ENCODE measurements at regions not wholly inside any gene's neighbourhood (a gene's known extent, or its start where the extent isn't known, plus 50 kb on each side); places are given as distances from the start of the nearest gene placed in this dataset.
A peak's percentile ranks its signal among the peaks of the same experiment; 100 is the strongest.

GRCh38 chr4:20464381-20464780 lies 212.7 kb downstream of the SLIT2 start:
- intact Hi-C loops (cut with DNase I) = no loop called here
- H3K27me3 ChIP-seq = no peaks in the 10 kb centered on the region
- H3K27ac ChIP-seq = no peak overlapping the region
- DNase-seq (no peak), ATAC-seq (peak; percentile 67)
- no peak for TF ChIP-seq CTCF (IDR thresholded peaks at IDR 0.05)
- no peak overlapping the region for H3K4me3 ChIP-seq
- no peaks in the 10 kb centered on the region for H3K36me3 ChIP-seq
- H3K9me3 ChIP-seq = no peaks in the 10 kb centered on the region
- no peaks in the 10 kb centered on the region for H3K4me1 ChIP-seq

DNA sequence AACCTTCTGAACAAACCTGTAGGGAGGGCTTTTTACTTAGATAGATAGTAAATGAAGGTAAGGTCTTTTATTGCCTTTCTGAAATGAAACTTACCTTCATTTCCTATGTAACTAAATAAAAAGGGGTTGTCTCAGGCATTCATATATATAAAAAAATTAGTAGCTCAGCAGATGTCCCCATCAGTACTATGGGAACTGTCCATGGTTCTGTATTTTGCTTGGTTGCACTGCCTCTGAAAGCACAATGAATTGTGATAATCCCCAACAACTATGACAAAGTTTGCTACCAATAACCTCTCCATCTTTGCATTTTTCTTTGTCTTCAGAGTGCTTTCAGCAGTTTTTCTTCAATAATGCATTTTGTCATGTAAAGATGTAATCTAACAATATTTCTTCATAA lies 222.4 kb downstream of the SLIT2 start:
- no peak overlapping the region for H3K27ac ChIP-seq
- ATAC-seq (no peak), DNase-seq (peak in 2 of 4 donors; percentile 12 to 21)
- intact Hi-C loops (cut with DNase I) = no loop called here
- H3K9me3 ChIP-seq = no peaks in the 10 kb centered on the region
- no peaks in the 10 kb centered on the region for H3K27me3 ChIP-seq
- no peak for TF ChIP-seq CTCF (IDR thresholded peaks at IDR 0.05)
- H3K4me1 ChIP-seq = no peaks in the 10 kb centered on the region
- H3K36me3 ChIP-seq = no peaks in the 10 kb centered on the region
- H3K4me3 ChIP-seq = no peak overlapping the region

- Histone ChIP-seq H3K4me3 (no peak overlapping the region), H3K9me3 (no peaks in the 10 kb centered on the region), H3K4me1 (no peaks in the 10 kb centered on the region), H3K36me3 (no peaks in the 10 kb centered on the region), H3K27ac (no peak overlapping the region), H3K27me3 (no peaks in the 10 kb centered on the region)
- DNase-seq (no peak), ATAC-seq (no peak)
- TF ChIP-seq CTCF (IDR thresholded peaks at IDR 0.05) = no peak
- intact Hi-C loops (cut with DNase I) = no loop called here
Measured at GRCh38 chr4:20478412-20478811, 221.8 kb upstream of the PACRGL start.

- no peaks in the 10 kb centered on the region for H3K36me3 ChIP-seq
- no peak overlapping the region for H3K27ac ChIP-seq
- no peaks in the 10 kb centered on the region for H3K4me1 ChIP-seq
- no peaks in the 10 kb centered on the region for H3K27me3 ChIP-seq
- no peaks in the 10 kb centered on the region for H3K9me3 ChIP-seq
- intact Hi-C loops (cut with DNase I) = no loop called here
- TF ChIP-seq CTCF (IDR thresholded peaks at IDR 0.05) = no peak
- ATAC-seq (no peak), DNase-seq (no peak)
- H3K4me3 ChIP-seq = no peak overlapping the region
Measured at GRCh38 chr4:20480165-20480947, 219.9 kb upstream of the PACRGL start.

- DNase-seq (no peak), ATAC-seq (no peak)
- H3K27me3 ChIP-seq = no peaks in the 10 kb centered on the region
- H3K4me1 ChIP-seq = no peaks in the 10 kb centered on the region
- intact Hi-C loops (cut with DNase I) = no loop called here
- H3K36me3 ChIP-seq = no peaks in the 10 kb centered on the region
- no peak overlapping the region for H3K27ac ChIP-seq
- no peak overlapping the region for H3K4me3 ChIP-seq
- H3K9me3 ChIP-seq = no peaks in the 10 kb centered on the region
- no peak for TF ChIP-seq CTCF (IDR thresholded peaks at IDR 0.05)
Measured at GRCh38 chr4:20483416-20483815, 216.8 kb upstream of the PACRGL start.

Measured in left lung (tissue), 4 donors.